ENCODE measurements at regions not wholly inside any gene's neighbourhood (a gene's known extent, or its start where the extent isn't known, plus 50 kb on each side); places are given as distances from the start of the nearest gene placed in this dataset.
"Not testable (repeated sequence)": the region's sequence is repeated elsewhere in the genome, so short reads cannot be mapped to it uniquely, and the experiment has no call there.

GRCh38 chr11:48649064-48649463, 160.5 kb downstream of the OR4A47 start:
- not testable (repeated sequence) for H3K4me3 ChIP-seq (ENCODE audit: extremely low read depth, insufficient read depth, low read length, poor library complexity, severe bottlenecking); H3K36me3 ChIP-seq (ENCODE audit: control insufficient read depth, insufficient read depth, low read length); H3K27ac ChIP-seq (ENCODE audit: low read depth, low read length, severe bottlenecking); H3K4me1 ChIP-seq (ENCODE audit: control insufficient read depth, insufficient read depth, low read length, poor library complexity, severe bottlenecking)
- peaks cover 47% of the 10 kb centered on the region for H3K9me3 ChIP-seq (ENCODE audit: control insufficient read depth, low read length)
- WGBS, 2 experiments (ENCODE audit: insufficient coverage in 2 of 2) = 87 to 96% methylated on average over 3 of the region's 3 CpGs

GRCh38 chr11:48669146-48669545, 180.6 kb downstream of the OR4A47 start:
- H3K9me3 ChIP-seq (ENCODE audit: control insufficient read depth, low read length) = peaks cover 66% of the 10 kb centered on the region
- no peak overlapping the region for H3K27ac ChIP-seq (ENCODE audit: low read depth, low read length, severe bottlenecking)
- no peaks in the 10 kb centered on the region for H3K4me1 ChIP-seq (ENCODE audit: control insufficient read depth, insufficient read depth, low read length, poor library complexity, severe bottlenecking)
- no CpG with 5 or more reads among the region's 1 CpG for WGBS, 2 experiments (ENCODE audit: insufficient coverage in 2 of 2)
- H3K36me3 ChIP-seq (ENCODE audit: control insufficient read depth, insufficient read depth, low read length) = no peaks in the 10 kb centered on the region
- H3K4me3 ChIP-seq (ENCODE audit: extremely low read depth, insufficient read depth, low read length, poor library complexity, severe bottlenecking) = no peak overlapping the region

- H3K9me3 ChIP-seq (ENCODE audit: control insufficient read depth, low read length) = peaks cover 59% of the 10 kb centered on the region
- WGBS, 2 experiments (ENCODE audit: insufficient coverage in 2 of 2) = 67 to 71% methylated on average over 1 to 2 of the region's 3 CpGs
- H3K36me3 ChIP-seq (ENCODE audit: control insufficient read depth, insufficient read depth, low read length) = no peaks in the 10 kb centered on the region
- no peak overlapping the region for H3K27ac ChIP-seq (ENCODE audit: low read depth, low read length, severe bottlenecking)
- no peak overlapping the region for H3K4me3 ChIP-seq (ENCODE audit: extremely low read depth, insufficient read depth, low read length, poor library complexity, severe bottlenecking)
- no peaks in the 10 kb centered on the region for H3K4me1 ChIP-seq (ENCODE audit: control insufficient read depth, insufficient read depth, low read length, poor library complexity, severe bottlenecking)
These were observed 187.4 kb downstream of the OR4A47 start for GRCh38 chr11:48675945-48676344.

GRCh38 chr11:48683226-48683720, 194.7 kb downstream of the OR4A47 start:
- no peaks in the 10 kb centered on the region for H3K36me3 ChIP-seq (ENCODE audit: control insufficient read depth, insufficient read depth, low read length)
- WGBS, 2 experiments (ENCODE audit: insufficient coverage in 2 of 2) = 51 to 65% methylated on average over 4 to 5 of the region's 5 CpGs

GRCh38 chr11:48729503-48729902, 240.9 kb downstream of the OR4A47 start:
- not testable (repeated sequence) for H3K27ac ChIP-seq (ENCODE audit: low read depth, low read length, severe bottlenecking); H3K4me1 ChIP-seq (ENCODE audit: control insufficient read depth, insufficient read depth, low read length, poor library complexity, severe bottlenecking); H3K36me3 ChIP-seq (ENCODE audit: control insufficient read depth, insufficient read depth, low read length); H3K4me3 ChIP-seq (ENCODE audit: extremely low read depth, insufficient read depth, low read length, poor library complexity, severe bottlenecking)
- H3K9me3 ChIP-seq (ENCODE audit: control insufficient read depth, low read length) = peaks cover 30% of the 10 kb centered on the region
- 70 to 71% methylated on average over 3 to 4 of the region's 5 CpGs for WGBS, 2 experiments (ENCODE audit: insufficient coverage in 2 of 2)

More at GRCh38 chr11:48683226-48683720, 194.7 kb downstream of the OR4A47 start:
- Histone ChIP-seq H3K9me3 (ENCODE audit: control insufficient read depth, low read length) (peaks cover 37% of the 10 kb centered on the region), H3K4me1 (ENCODE audit: control insufficient read depth, insufficient read depth, low read length, poor library complexity, severe bottlenecking) (no peaks in the 10 kb centered on the region), H3K27ac (ENCODE audit: low read depth, low read length, severe bottlenecking) (no peak overlapping the region), H3K4me3 (ENCODE audit: extremely low read depth, insufficient read depth, low read length, poor library complexity, severe bottlenecking) (no peak overlapping the region)

- WGBS, 2 experiments (ENCODE audit: insufficient coverage in 2 of 2) = 70 to 82% methylated on average over 8 to 10 of the region's 10 CpGs
- not testable (repeated sequence) for H3K4me3 ChIP-seq (ENCODE audit: extremely low read depth, insufficient read depth, low read length, poor library complexity, severe bottlenecking); H3K4me1 ChIP-seq (ENCODE audit: control insufficient read depth, insufficient read depth, low read length, poor library complexity, severe bottlenecking); H3K36me3 ChIP-seq (ENCODE audit: control insufficient read depth, insufficient read depth, low read length); H3K27ac ChIP-seq (ENCODE audit: low read depth, low read length, severe bottlenecking)
- peaks cover 15% of the 10 kb centered on the region for H3K9me3 ChIP-seq (ENCODE audit: control insufficient read depth, low read length)
These were observed 233.6 kb downstream of the TRIM51G start for GRCh38 chr11:48750081-48750480.

All from mesodermal cell (in vitro differentiated cells).